Osteocyte (in vitro differentiated cells): ENCODE measurements at regions not wholly inside any gene's neighbourhood (a gene's known extent, or its start where the extent isn't known, plus 50 kb on each side); places are given as distances from the start of the nearest gene placed in this dataset.

Experiments
- DNase-seq: peaks from one replicate; pipeline ENCODE4 v3.0.0; 2021; ENCODE audit warnings: mixed read lengths; ENCODE audit not compliant: unreplicated experiment; ENCODE audit errors: extremely low spot score
- H3K27ac Mint-ChIP-seq: one replicate; pipeline ENCODE4 v1.8.0; 2021; ENCODE audit warnings: mild to moderate bottlenecking, mixed read lengths; ENCODE audit not compliant: unreplicated experiment
- H3K27me3 Mint-ChIP-seq: one replicate; pipeline ENCODE4 v1.8.0; 2021; ENCODE audit warnings: mixed read lengths; ENCODE audit not compliant: unreplicated experiment
- H3K36me3 Mint-ChIP-seq: one replicate; pipeline ENCODE4 v1.8.0; 2021; ENCODE audit warnings: mixed read lengths; ENCODE audit not compliant: unreplicated experiment
- H3K4me1 Mint-ChIP-seq: one replicate; pipeline ENCODE4 v1.8.0; 2021; ENCODE audit warnings: mixed read lengths; ENCODE audit not compliant: unreplicated experiment
- H3K4me3 Mint-ChIP-seq: one replicate; pipeline ENCODE4 v1.8.0; 2021; ENCODE audit warnings: mild to moderate bottlenecking, moderate library complexity, mixed read lengths; ENCODE audit not compliant: unreplicated experiment
- H3K9me3 Mint-ChIP-seq: one replicate; pipeline ENCODE4 v1.8.0; 2021; ENCODE audit warnings: mixed read lengths; ENCODE audit not compliant: unreplicated experiment
- CTCF ChIP-seq: fragments of 200-600 bp; sonication (generic); IDR thresholded peaks from 2 replicates; pipeline ENCODE4 v1.5.0; 2021; ENCODE audit warnings: antibody characterized with exemption, mild to moderate bottlenecking, moderate library complexity

- no peaks in the 10 kb centered on the region for H3K27me3 Mint-ChIP-seq
- no peak for TF ChIP-seq CTCF
- no peaks in the 10 kb centered on the region for H3K36me3 Mint-ChIP-seq
- peak overlapping the region; percentile 95 for H3K27ac Mint-ChIP-seq
- H3K4me3 Mint-ChIP-seq: no peak overlapping the region
- peaks cover 57% of the 10 kb centered on the region for H3K4me1 Mint-ChIP-seq
- H3K9me3 Mint-ChIP-seq: peaks cover 8% of the 10 kb centered on the region
- no peak for DNase-seq
Observed at GRCh38 chr12:65532162-65532561, 253.7 kb downstream of the MSRB3 start.

GRCh38 chr12:65532764-65533163, 254.3 kb downstream of the MSRB3 start:
- Mint-ChIP-seq H3K4me1 (peaks cover 61% of the 10 kb centered on the region), H3K27me3 (no peaks in the 10 kb centered on the region), H3K36me3 (no peaks in the 10 kb centered on the region), H3K9me3 (peaks cover 8% of the 10 kb centered on the region), H3K4me3 (no peak overlapping the region), H3K27ac (peak overlapping the region; percentile 95)
- DNase-seq: no peak
- TF ChIP-seq CTCF: no peak

GRCh38 chr12:65533177-65533883, 254.8 kb downstream of the MSRB3 start:
- Mint-ChIP-seq H3K27me3 (no peaks in the 10 kb centered on the region), H3K36me3 (no peaks in the 10 kb centered on the region), H3K27ac (peak overlapping the region; percentile 95), H3K4me1 (peaks cover 61% of the 10 kb centered on the region), H3K9me3 (peaks cover 8% of the 10 kb centered on the region), H3K4me3 (peak overlapping the region; percentile 42)
- no peak for DNase-seq
- TF ChIP-seq CTCF: no peak

- peaks cover 3% of the 10 kb centered on the region for H3K36me3 Mint-ChIP-seq
- peaks cover 9% of the 10 kb centered on the region for H3K9me3 Mint-ChIP-seq
- H3K4me3 Mint-ChIP-seq: no peak overlapping the region
- H3K4me1 Mint-ChIP-seq: peaks cover 61% of the 10 kb centered on the region
- DNase-seq: no peak
- no peaks in the 10 kb centered on the region for H3K27me3 Mint-ChIP-seq
- peak overlapping the region; percentile 95 for H3K27ac Mint-ChIP-seq
- no peak for TF ChIP-seq CTCF
Observed at GRCh38 chr12:65534238-65534841, 255.9 kb downstream of the MSRB3 start.

- TF ChIP-seq CTCF: no peak
- H3K36me3 Mint-ChIP-seq: peaks cover 15% of the 10 kb centered on the region
- H3K27me3 Mint-ChIP-seq: no peaks in the 10 kb centered on the region
- H3K9me3 Mint-ChIP-seq: peaks cover 15% of the 10 kb centered on the region
- H3K4me1 Mint-ChIP-seq: peaks cover 59% of the 10 kb centered on the region
- H3K27ac Mint-ChIP-seq: peak overlapping the region; percentile 95
- H3K4me3 Mint-ChIP-seq: no peak overlapping the region
- DNase-seq: no peak
Observed at GRCh38 chr12:65535946-65536345, 257.5 kb downstream of the MSRB3 start.
